NCI-H446 (cell line): ENCODE measurements at regions not wholly inside any gene's neighbourhood (a gene's known extent, or its start where the extent isn't known, plus 50 kb on each side); places are given as distances from the start of the nearest gene placed in this dataset.

Experiments used
- DNase-seq, 2 experiments: peaks; one replicate each; lab custom pipeline; 2025; lab: John Stamatoyannopoulos, UW

GRCh38 chr5:125602184-125602583 is 821.0 kb upstream of the GRAMD2B start:
- DNase-seq, result no peak

- no peak for DNase-seq
Measured at GRCh38 chr5:125603321-125603720, 819.9 kb upstream of the GRAMD2B start.

- DNase-seq, result no peak
Measured at GRCh38 chr5:125604104-125604503, 819.1 kb upstream of the GRAMD2B start.

- DNase-seq, result no peak
Measured at GRCh38 chr5:125607018-125607417, 816.2 kb upstream of the GRAMD2B start.

- DNase-seq, result no peak
Measured at GRCh38 chr5:125609011-125609410, 814.2 kb upstream of the GRAMD2B start.

- no peak for DNase-seq
Measured at GRCh38 chr5:125610892-125611291, 812.3 kb upstream of the GRAMD2B start.

- no peak for DNase-seq
Measured at GRCh38 chr5:125611541-125611940, 811.7 kb upstream of the GRAMD2B start.

- DNase-seq, result peak in 1 of 2 experiments; percentile 76
Measured at GRCh38 chr5:125612181-125612721, 811.0 kb upstream of the GRAMD2B start.

- DNase-seq, result no peak
Measured at GRCh38 chr5:125612776-125613175, 810.4 kb upstream of the GRAMD2B start.

GRCh38 chr5:125630237-125630636 is 793.0 kb upstream of the GRAMD2B start:
- no peak for DNase-seq

GRCh38 chr5:125633523-125633922 is 789.7 kb upstream of the GRAMD2B start:
- no peak for DNase-seq

- DNase-seq, result no peak
Measured at GRCh38 chr5:125634216-125634835, 788.9 kb upstream of the GRAMD2B start.

GRCh38 chr5:125639858-125640257 is 783.4 kb upstream of the GRAMD2B start:
- DNase-seq, result no peak

- no peak for DNase-seq
Measured at GRCh38 chr5:125652761-125653160, 770.4 kb upstream of the GRAMD2B start.

GRCh38 chr5:125654392-125654791 is 768.8 kb upstream of the GRAMD2B start:
- no peak for DNase-seq

- no peak for DNase-seq
Measured at GRCh38 chr5:125655156-125655555, 768.1 kb upstream of the GRAMD2B start.

GRCh38 chr5:125657936-125658335 is 765.3 kb upstream of the GRAMD2B start:
- DNase-seq, result no peak

- no peak for DNase-seq
Measured at GRCh38 chr5:125659316-125660023, 763.7 kb upstream of the GRAMD2B start.

GRCh38 chr5:125660231-125660895 is 762.8 kb upstream of the GRAMD2B start:
- no peak for DNase-seq

GRCh38 chr5:125661584-125661983 is 761.6 kb upstream of the GRAMD2B start:
- no peak for DNase-seq

GRCh38 chr5:125668884-125669283 is 754.3 kb upstream of the GRAMD2B start:
- DNase-seq, result no peak

- no peak for DNase-seq
Measured at GRCh38 chr5:125673359-125673950, 749.8 kb upstream of the GRAMD2B start.

- DNase-seq, result no peak
Measured at GRCh38 chr5:125679522-125679921, 743.7 kb upstream of the GRAMD2B start.
